DND-41 (cell line): ENCODE measurements at regions not wholly inside any gene's neighbourhood (a gene's known extent, or its start where the extent isn't known, plus 50 kb on each side); places are given as distances from the start of the nearest gene placed in this dataset.

Experiments used
- ATAC-seq: fragments of 200-7000 bp; cut with Tn5 transposase; 3 replicates; pipeline ENCODE4 v1.9.1; 2021; ENCODE audit warnings: low read depth; ENCODE audit not compliant: insufficient read depth
- DNase-seq: peaks from one replicate; pipeline ENCODE4 v3.0.0-alpha.2; 2020
- H2AFZ ChIP-seq: 2 replicates; pipeline ENCODE4 v1.6.0; 2012; ENCODE audit warnings: low read depth, low read length
- H3K27ac ChIP-seq: 2 replicates; pipeline ENCODE4 v1.5.1; 2012; ENCODE audit warnings: low read length, inconsistent platforms
- H3K27me3 ChIP-seq: fragments of 200-600 bp; sonication (generic); 2 replicates; pipeline ENCODE4 v1.6.0; 2012; ENCODE audit warnings: low read length, mild to moderate bottlenecking, inconsistent platforms; ENCODE audit not compliant: insufficient read depth, poor library complexity
- H3K36me3 ChIP-seq: 2 replicates; pipeline ENCODE4 v1.5.1; 2012; ENCODE audit warnings: low read length, inconsistent platforms; ENCODE audit not compliant: insufficient read depth
- H3K4me1 ChIP-seq: 2 replicates; pipeline ENCODE4 v1.5.1; 2012; ENCODE audit warnings: mild to moderate bottlenecking, low read length; ENCODE audit not compliant: insufficient read depth
- H3K4me2 ChIP-seq: 2 replicates; pipeline ENCODE4 v1.6.0; 2012; ENCODE audit warnings: mild to moderate bottlenecking, moderate library complexity, low read length, inconsistent platforms; ENCODE audit not compliant: insufficient read depth
- H3K4me3 ChIP-seq, 2 experiments: fragments of 200-600 bp in 1 of 2; shearing (Covaris generic) in 1 of 2; 2 replicates each; pipeline ENCODE4 v1.5.1; 2012 to 2016; ENCODE audit warnings: inconsistent platforms in 2 of 2, low read length in 2 of 2, mild to moderate bottlenecking in 2 of 2, low read depth in 1 of 2, moderate library complexity in 1 of 2
- H3K79me2 ChIP-seq: 2 replicates; pipeline ENCODE4 v1.6.0; 2012; ENCODE audit warnings: low read length, inconsistent platforms; ENCODE audit not compliant: insufficient read depth
- H3K9ac ChIP-seq: 2 replicates; pipeline ENCODE4 v1.6.0; 2012; ENCODE audit warnings: low read depth, mild to moderate bottlenecking, inconsistent platforms, low read length, moderate library complexity
- H3K9me3 ChIP-seq: 2 replicates; pipeline ENCODE4 v1.5.1; 2012; ENCODE audit warnings: low read length, moderate library complexity, mild to moderate bottlenecking, inconsistent platforms; ENCODE audit not compliant: insufficient read depth, severe bottlenecking
- H4K20me1 ChIP-seq: 2 replicates; pipeline ENCODE4 v1.6.0; 2012; ENCODE audit warnings: low read length; ENCODE audit not compliant: insufficient read depth
- EZH2 ChIP-seq: IDR thresholded peaks from 3 replicates; pipeline ENCODE4 v1.6.1; 2012; ENCODE audit warnings: borderline replicate concordance, low read depth, mild to moderate bottlenecking, moderate library complexity, low read length, inconsistent platforms; ENCODE audit not compliant: severe bottlenecking
- TF ChIP-seq, protein P1 (sequence below): IDR thresholded peaks from 2 replicates; pipeline ENCODE4 v1.5.1; 2012; ENCODE audit warnings: borderline replicate concordance, low read length, moderate library complexity, mild to moderate bottlenecking; ENCODE audit not compliant: poor library complexity, severe bottlenecking; ENCODE audit errors: extremely low read depth

DNA sequence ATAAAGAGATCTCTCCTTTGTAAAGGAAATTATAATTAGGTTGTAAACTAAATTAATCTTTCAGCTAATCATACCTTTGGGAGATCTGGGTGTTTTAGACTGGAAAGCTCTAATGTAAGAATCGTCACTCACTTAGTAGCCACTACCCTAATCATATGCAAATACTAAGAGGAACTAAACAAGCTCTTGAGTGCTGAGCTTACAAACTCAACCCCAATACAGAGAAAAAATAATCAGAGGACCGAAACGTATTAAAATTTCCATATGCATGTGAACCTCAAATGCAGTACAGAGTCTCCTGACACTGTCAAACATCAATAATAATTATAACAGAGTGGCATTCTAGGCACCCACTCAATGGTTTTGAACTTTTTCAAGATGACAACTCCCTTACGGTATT lies 235.3 kb upstream of the FOXN3 start:
- H3K36me3 ChIP-seq = no peaks in the 10 kb centered on the region
- H2AFZ ChIP-seq = no peak overlapping the region
- H3K4me3 ChIP-seq = no peak overlapping the region
- TF ChIP-seq EZH2 = no peak
- peaks cover 11% of the 10 kb centered on the region for H3K4me1 ChIP-seq
- no peaks in the 10 kb centered on the region for H3K79me2 ChIP-seq
- DNase-seq = no peak
- H3K9me3 ChIP-seq = peaks cover 5% of the 10 kb centered on the region
- H3K27ac ChIP-seq = no peak overlapping the region
- H3K4me2 ChIP-seq = no peak overlapping the region
- H4K20me1 ChIP-seq = no peaks in the 10 kb centered on the region
- ATAC-seq = no peak
- H3K9ac ChIP-seq = no peak overlapping the region
- H3K27me3 ChIP-seq = no peaks in the 10 kb centered on the region

DNA sequence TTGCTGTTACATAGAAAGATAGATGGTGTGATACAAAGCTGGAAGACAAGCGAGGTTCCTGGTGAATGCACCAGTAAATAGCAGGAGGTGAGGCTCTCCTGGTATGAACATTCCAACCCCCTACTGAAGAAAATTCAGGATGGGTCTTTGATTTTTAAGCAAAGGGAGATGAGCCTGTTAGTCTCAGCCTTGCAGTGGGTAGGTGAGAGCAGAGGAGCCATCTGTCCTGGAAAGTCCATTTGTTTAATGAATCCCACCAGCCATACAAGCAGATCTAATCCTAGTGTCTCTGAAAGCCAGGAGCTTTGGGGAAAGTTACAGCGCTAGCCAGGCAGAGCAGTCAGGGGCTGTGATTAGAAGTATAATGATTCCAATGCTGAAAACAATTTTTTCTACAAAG lies 234.8 kb upstream of the FOXN3 start:
- Histone ChIP-seq H3K9ac (no peak overlapping the region), H3K27me3 (no peaks in the 10 kb centered on the region), H3K36me3 (no peaks in the 10 kb centered on the region), H3K27ac (no peak overlapping the region), H4K20me1 (no peaks in the 10 kb centered on the region), H3K4me3 (no peak overlapping the region), H3K9me3 (peaks cover 1% of the 10 kb centered on the region), H3K4me1 (peaks cover 11% of the 10 kb centered on the region), H3K79me2 (no peaks in the 10 kb centered on the region), H2AFZ (no peak overlapping the region), H3K4me2 (no peak overlapping the region)
- DNase-seq = no peak
- TF ChIP-seq EZH2 = no peak
- TF ChIP-seq, protein P1, sequence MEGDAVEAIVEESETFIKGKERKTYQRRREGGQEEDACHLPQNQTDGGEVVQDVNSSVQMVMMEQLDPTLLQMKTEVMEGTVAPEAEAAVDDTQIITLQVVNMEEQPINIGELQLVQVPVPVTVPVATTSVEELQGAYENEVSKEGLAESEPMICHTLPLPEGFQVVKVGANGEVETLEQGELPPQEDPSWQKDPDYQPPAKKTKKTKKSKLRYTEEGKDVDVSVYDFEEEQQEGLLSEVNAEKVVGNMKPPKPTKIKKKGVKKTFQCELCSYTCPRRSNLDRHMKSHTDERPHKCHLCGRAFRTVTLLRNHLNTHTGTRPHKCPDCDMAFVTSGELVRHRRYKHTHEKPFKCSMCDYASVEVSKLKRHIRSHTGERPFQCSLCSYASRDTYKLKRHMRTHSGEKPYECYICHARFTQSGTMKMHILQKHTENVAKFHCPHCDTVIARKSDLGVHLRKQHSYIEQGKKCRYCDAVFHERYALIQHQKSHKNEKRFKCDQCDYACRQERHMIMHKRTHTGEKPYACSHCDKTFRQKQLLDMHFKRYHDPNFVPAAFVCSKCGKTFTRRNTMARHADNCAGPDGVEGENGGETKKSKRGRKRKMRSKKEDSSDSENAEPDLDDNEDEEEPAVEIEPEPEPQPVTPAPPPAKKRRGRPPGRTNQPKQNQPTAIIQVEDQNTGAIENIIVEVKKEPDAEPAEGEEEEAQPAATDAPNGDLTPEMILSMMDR = no peak
- ATAC-seq = no peak

GRCh38 chr14:89650077-89650978 lies 233.3 kb upstream of the FOXN3 start:
- H3K27me3 ChIP-seq = no peaks in the 10 kb centered on the region
- H3K9ac ChIP-seq = no peak overlapping the region
- H3K79me2 ChIP-seq = no peaks in the 10 kb centered on the region
- TF ChIP-seq, protein P1 = no peak
- no peak for TF ChIP-seq EZH2
- no peak overlapping the region for H3K4me3 ChIP-seq
- no peaks in the 10 kb centered on the region for H3K36me3 ChIP-seq
- no peak for ATAC-seq
- no peak for DNase-seq
- no peak overlapping the region for H2AFZ ChIP-seq
- H3K4me1 ChIP-seq = peaks cover 11% of the 10 kb centered on the region
- H3K4me2 ChIP-seq = no peak overlapping the region
- no peak overlapping the region for H3K27ac ChIP-seq
- no peaks in the 10 kb centered on the region for H4K20me1 ChIP-seq
- no peaks in the 10 kb centered on the region for H3K9me3 ChIP-seq

GRCh38 chr14:89649451-89650075 lies 232.5 kb upstream of the FOXN3 start:
- Histone ChIP-seq H3K79me2 (no peaks in the 10 kb centered on the region), H3K4me3 (no peak overlapping the region), H3K27me3 (no peaks in the 10 kb centered on the region), H3K27ac (no peak overlapping the region), H3K4me2 (no peak overlapping the region), H4K20me1 (no peaks in the 10 kb centered on the region), H3K9me3 (no peaks in the 10 kb centered on the region), H3K9ac (no peak overlapping the region), H3K36me3 (no peaks in the 10 kb centered on the region), H3K4me1 (peaks cover 11% of the 10 kb centered on the region), H2AFZ (no peak overlapping the region)
- ATAC-seq = no peak
- no peak for DNase-seq
- TF ChIP-seq EZH2 = no peak
- TF ChIP-seq, protein P1 = no peak
